GM21423 (cell line): ENCODE measurements at regions not wholly inside any gene's neighbourhood (a gene's known extent, or its start where the extent isn't known, plus 50 kb on each side); places are given as distances from the start of the nearest gene placed in this dataset.

Experiments used
- ATAC-seq: cut with Tn5 transposase; IDR thresholded peaks from one replicate; pipeline ENCODE4 v1.9.1; 2021; ENCODE audit warnings: mild to moderate bottlenecking, moderate library complexity; ENCODE audit not compliant: unreplicated experiment

DNA sequence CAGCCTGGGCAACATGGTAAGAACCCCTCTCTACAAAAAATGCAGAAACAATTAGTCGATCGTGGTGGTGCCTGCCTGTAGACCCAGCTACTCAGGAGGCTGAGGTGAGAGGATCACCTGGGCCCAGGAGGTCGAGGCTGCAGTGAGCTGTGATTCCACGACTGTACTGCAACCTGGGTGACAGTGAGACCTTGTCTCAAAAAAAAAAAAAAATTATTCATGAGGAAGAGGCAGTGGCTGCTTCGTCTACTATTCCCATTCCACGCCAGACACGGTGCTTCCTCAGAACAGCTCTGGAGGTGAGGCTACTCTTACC lies 52.2 kb upstream of the GSE1 start:
- no peak for ATAC-seq

DNA sequence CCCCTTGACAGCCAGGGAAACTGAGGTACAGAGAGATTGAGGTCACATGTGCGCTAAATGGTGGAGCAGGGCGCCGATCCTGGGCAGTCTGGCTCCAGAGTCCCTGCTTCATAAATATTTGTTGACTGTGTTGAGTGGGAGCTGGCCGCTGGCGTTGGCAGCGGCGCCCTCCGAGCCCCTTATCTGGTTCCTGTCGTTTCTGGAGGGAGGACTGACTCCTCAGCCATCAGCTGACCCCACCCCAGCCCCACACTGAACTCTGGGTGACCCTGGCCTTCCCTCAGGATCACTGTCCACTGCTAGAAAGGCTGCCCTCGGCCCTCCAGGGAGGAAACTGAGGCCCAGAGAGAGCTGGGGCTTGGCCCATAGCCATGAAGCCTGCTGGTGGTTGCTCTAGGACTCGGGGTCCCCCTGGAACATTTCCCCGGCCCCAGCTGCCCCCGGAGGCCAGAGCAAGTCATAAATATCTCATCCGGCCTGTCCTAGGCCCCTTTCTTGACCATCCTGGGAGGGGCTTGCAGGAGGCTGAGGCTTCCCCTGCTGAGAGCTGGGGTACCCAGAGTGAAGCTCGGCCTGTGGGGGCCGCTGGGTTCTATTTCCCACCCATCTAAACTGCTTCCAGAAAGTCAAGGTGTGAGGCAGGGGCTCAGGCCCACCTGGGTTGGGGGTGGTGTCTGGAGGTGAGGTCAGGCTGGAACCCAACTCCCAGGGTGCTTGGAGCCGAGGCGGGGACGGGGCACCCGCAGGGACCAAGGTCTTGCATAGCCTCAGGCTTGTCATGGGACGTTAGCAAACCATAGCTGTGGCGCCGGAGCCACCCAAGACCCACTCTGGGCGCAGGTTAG lies 51.7 kb upstream of the GSE1 start:
- ATAC-seq = no peak

DNA sequence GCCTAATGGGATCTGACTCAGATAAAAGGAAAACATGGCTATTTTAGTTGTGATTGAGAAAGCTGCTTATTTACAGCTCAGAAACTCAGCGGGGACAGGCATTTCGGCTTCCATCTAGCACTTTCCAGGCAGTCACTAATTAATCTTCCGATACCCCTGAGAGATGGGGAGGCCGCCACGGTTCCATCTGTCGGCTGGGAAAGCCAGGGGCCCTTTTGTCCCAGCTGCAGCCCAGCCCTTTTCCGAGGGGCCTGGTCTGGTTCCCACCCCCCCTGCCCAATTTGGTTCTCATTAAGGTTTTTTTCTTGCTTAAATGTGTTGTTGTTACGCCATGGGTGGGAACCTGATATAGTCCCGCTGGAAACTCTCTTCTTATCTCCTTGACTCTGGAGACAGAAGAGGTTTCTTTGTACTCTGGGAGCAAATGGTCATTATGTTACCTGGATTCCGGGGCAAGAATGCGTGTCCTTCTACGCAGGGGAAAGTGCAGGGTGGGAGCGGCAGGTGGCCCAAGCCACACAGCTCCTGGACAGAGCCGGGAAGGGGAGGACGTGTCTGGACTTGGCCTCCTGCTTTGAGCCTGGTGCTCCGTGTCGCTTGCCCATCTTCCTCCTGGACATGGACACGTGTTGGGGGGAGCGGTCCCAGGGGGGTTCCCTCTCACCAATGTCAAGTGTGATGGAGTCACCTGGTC lies 50.9 kb upstream of the GSE1 start:
- no peak for ATAC-seq

DNA sequence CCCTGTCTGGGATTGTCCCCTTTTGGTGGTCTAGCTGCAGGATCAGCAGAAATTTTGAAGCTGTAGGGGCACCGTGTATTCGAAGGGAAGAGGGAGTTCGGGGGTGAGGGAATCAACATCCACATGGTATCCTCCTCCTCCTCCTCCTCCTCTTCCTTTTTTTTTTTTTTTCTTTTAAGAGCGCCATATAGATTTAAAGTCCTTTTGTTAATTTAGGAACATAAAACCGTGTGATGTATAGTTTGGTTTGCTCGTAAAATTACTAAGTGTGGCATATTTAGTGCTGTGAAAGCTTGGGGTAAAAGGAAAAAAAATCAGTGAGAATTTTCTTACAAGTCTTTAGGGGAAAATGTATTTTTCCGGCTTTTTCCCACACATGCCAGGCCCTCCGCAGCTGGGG lies 50.1 kb upstream of the GSE1 start:
- no peak for ATAC-seq
